ENCODE measurements at regions not wholly inside any gene's neighbourhood (a gene's known extent, or its start where the extent isn't known, plus 50 kb on each side); places are given as distances from the start of the nearest gene placed in this dataset.

- TF ChIP-seq CHD7 (IDR thresholded peaks at IDR 0.05; ENCODE audit: insufficient replicate concordance, low read length) (no peak), CBX5 (IDR thresholded peaks at IDR 0.05; ENCODE audit: low read depth, low read length) (no peak), TEAD4 (IDR thresholded peaks at IDR 0.05; ENCODE audit: low read depth, low read length) (no peak), POLR2A (IDR thresholded peaks at IDR 0.05; ENCODE audit: control extremely low read depth in 1 of 2, low read depth in 2 of 2, low read length in 2 of 2) (no peak), MAFK (IDR thresholded peaks at IDR 0.05; ENCODE audit: low read depth, low read length) (no peak)
Measured at GRCh38 chrX:104315555-104315954, 60.8 kb upstream of the ESX1 start (continued).

Measured in H1 (cell line).